Hypothalamus (tissue), 51 donors: ENCODE measurements at regions not wholly inside any gene's neighbourhood (a gene's known extent, or its start where the extent isn't known, plus 50 kb on each side); places are given as distances from the start of the nearest gene placed in this dataset.

Source experiments
- DNase-seq, 51 donors: peaks; one replicate each; lab custom pipeline; 2025; lab: John Stamatoyannopoulos, UW

- DNase-seq, result no peak
These were observed 70.6 kb upstream of the CACNA1E start for GRCh38 chr1:181412746-181413145.

- no peak for DNase-seq
These were observed 70.0 kb upstream of the CACNA1E start for GRCh38 chr1:181413195-181413815.

- DNase-seq, result no peak
These were observed 69.5 kb upstream of the CACNA1E start for GRCh38 chr1:181413836-181414235.

GRCh38 chr1:181416268-181416860 lies 67.0 kb upstream of the CACNA1E start:
- DNase-seq, result no peak

GRCh38 chr1:181417915-181418314 lies 65.4 kb upstream of the CACNA1E start:
- no peak for DNase-seq

GRCh38 chr1:181423301-181423918 lies 59.9 kb upstream of the CACNA1E start:
- DNase-seq, result peak in 34 of 51 donors; percentile 4 to 60 (median 29)

- DNase-seq, result peak in 43 of 51 donors; percentile 4 to 81 (median 55)
These were observed 58.4 kb upstream of the CACNA1E start for GRCh38 chr1:181424786-181425403.

GRCh38 chr1:181425566-181425965 lies 57.8 kb upstream of the CACNA1E start:
- no peak for DNase-seq

GRCh38 chr1:181429462-181429861 lies 53.9 kb upstream of the CACNA1E start:
- DNase-seq, result no peak

- DNase-seq, result peak in 23 of 51 donors; percentile 3 to 80 (median 17)
These were observed 53.1 kb upstream of the CACNA1E start for GRCh38 chr1:181430015-181430885.
